ENCODE measurements at regions not wholly inside any gene's neighbourhood (a gene's known extent, or its start where the extent isn't known, plus 50 kb on each side); places are given as distances from the start of the nearest gene placed in this dataset.

DNA sequence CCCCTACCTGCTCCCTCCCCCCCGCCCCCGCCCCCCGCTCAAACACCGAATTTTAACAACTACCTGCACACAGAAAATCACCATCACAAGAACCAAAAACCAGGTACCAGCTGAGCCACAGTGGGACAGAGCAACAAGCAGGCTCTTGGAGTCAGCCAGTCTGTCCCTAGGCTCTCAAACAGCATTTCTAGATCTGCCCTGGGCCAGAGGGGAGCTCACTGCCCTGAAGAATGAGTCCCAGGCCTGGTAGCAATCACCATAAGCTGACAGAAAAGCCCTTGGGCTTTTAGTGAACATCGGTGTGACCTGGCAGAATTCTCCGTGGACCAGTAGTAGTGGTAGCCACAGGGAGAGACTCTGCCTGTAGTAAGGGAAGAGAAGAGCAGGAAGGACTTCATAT is 58.3 kb downstream of the C11orf87 start:
- Histone ChIP-seq H3K36me3 (ENCODE audit: insufficient read depth, low read depth, low read length) (no peaks in the 10 kb centered on the region), H3K9me3 (ENCODE audit: insufficient read depth, low read depth, low read length) (no peaks in the 10 kb centered on the region), H3K9ac (ENCODE audit: low read depth, low read length) (peak overlapping the region; percentile 64), H3K4me1 (ENCODE audit: insufficient read depth, low read length) (peaks cover 5% of the 10 kb centered on the region), H3K4me3 (ENCODE audit: low read length) (peak overlapping the region; percentile 42; the same call in 1 of the 2 replicates), H3K27ac (ENCODE audit: low read length) (peak overlapping the region; percentile 71), H3K27me3 (ENCODE audit: insufficient read depth, low read length) (no peaks in the 10 kb centered on the region)

DNA sequence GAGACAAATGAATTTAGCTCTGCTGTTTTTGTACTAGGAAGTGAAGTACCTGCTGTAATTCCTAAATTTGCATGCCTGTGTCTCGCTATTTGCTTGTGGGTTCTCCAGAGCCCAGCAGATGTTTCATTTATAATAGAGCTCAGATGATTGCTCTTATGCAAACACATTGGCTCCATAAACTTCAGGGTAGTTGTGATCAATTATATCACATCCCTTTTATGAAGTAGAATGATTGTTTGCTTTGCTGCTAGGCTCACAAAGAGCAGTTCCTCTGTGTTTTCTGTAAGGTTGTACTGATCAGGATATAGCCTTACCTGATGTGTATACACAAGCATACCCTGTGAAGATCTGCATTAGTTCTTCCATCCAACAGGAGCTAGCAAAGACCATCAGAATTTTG is 64.1 kb downstream of the C11orf87 start:
- Histone ChIP-seq H3K27ac (ENCODE audit: low read length) (no peak overlapping the region), H3K27me3 (ENCODE audit: insufficient read depth, low read length) (no peaks in the 10 kb centered on the region), H3K4me3 (ENCODE audit: low read length) (no peak overlapping the region), H3K9me3 (ENCODE audit: insufficient read depth, low read depth, low read length) (no peaks in the 10 kb centered on the region), H3K36me3 (ENCODE audit: insufficient read depth, low read depth, low read length) (no peaks in the 10 kb centered on the region), H3K4me1 (ENCODE audit: insufficient read depth, low read length) (no peaks in the 10 kb centered on the region), H3K9ac (ENCODE audit: low read depth, low read length) (no peak overlapping the region)

DNA sequence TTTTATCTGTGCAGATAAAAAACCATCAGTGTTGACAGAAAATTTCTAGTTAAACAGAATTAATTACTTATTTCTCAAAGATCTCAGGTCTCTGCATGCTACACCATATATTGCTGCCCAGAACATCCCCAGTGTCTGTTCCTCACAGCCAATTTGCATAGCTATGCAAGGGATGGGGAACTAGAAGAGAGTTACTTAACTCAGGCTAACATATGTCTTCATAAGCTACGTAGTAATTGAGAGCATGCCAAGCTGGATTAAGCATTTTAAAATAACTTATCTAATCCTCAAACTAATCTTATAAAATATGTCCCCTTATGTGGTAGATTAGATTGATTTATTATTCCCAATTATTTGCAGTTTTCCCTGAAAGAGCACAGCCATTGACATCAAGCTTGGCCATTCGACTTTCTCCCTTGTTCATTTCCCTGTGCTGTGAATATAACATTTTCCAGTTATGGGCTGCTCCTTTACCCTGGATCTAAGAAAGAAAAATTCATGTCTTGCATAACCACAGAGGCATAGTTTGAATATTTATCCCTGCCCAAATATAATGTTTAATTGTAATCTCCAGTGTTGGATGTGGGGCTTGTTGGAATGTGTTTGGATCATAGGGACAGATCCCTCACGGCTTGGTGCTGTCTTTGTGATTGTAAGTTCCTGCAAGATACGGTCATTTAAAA is 69.1 kb downstream of the C11orf87 start:
- no peaks in the 10 kb centered on the region for H3K9me3 ChIP-seq (ENCODE audit: insufficient read depth, low read depth, low read length)
- H3K9ac ChIP-seq (ENCODE audit: low read depth, low read length) = no peak overlapping the region
- H3K27me3 ChIP-seq (ENCODE audit: insufficient read depth, low read length) = no peaks in the 10 kb centered on the region
- H3K4me1 ChIP-seq (ENCODE audit: insufficient read depth, low read length) = no peaks in the 10 kb centered on the region
- no peak overlapping the region for H3K27ac ChIP-seq (ENCODE audit: low read length)
- H3K4me3 ChIP-seq (ENCODE audit: low read length) = no peak overlapping the region
- no peaks in the 10 kb centered on the region for H3K36me3 ChIP-seq (ENCODE audit: insufficient read depth, low read depth, low read length)

DNA sequence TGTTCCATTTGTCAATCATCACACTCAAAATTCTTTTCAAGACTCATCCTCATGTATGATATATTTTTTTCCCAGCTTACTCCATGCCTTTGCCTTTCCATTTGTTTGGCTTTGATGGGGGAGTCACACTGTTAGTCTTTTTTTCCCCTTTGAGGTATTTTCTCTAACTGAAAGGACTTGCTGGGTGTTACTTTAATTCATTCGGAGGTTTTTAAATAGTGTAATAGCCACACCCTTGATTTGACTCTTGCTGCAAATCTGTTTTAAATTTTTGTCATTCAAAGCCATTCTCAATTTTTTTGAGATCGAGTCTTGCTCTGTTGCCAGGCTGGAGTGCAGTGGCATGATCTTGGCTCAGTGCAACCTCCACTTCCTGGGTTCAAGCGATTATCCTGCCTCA is 84.1 kb downstream of the C11orf87 start:
- H3K27me3 ChIP-seq (ENCODE audit: insufficient read depth, low read length) = no peaks in the 10 kb centered on the region
- H3K9me3 ChIP-seq (ENCODE audit: insufficient read depth, low read depth, low read length) = no peaks in the 10 kb centered on the region
- H3K9ac ChIP-seq (ENCODE audit: low read depth, low read length) = no peak overlapping the region
- H3K36me3 ChIP-seq (ENCODE audit: insufficient read depth, low read depth, low read length) = no peaks in the 10 kb centered on the region
- H3K4me1 ChIP-seq (ENCODE audit: insufficient read depth, low read length) = no peaks in the 10 kb centered on the region
- no peak overlapping the region for H3K4me3 ChIP-seq (ENCODE audit: low read length)
- H3K27ac ChIP-seq (ENCODE audit: low read length) = no peak overlapping the region

DNA sequence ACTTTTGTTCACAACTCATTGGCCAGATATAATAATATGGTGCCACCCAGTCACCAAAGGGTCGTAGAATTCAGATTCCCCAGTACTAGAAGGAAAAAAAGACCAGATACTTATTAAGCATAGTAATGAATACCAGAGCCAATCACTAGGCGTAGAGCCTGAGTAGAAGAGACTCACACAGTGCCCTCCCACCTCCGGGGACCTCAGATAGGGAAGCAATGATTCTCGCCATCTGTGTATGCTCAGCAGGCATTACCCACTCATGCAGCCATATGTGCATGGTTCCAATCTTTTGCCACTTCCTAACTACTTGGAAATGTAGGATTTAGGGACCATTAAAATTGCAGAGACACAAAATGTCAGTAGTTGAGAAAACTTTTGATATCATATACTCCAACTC is 85.3 kb downstream of the C11orf87 start:
- no peaks in the 10 kb centered on the region for H3K36me3 ChIP-seq (ENCODE audit: insufficient read depth, low read depth, low read length)
- H3K4me3 ChIP-seq (ENCODE audit: low read length) = no peak overlapping the region
- H3K27ac ChIP-seq (ENCODE audit: low read length) = no peak overlapping the region
- H3K9me3 ChIP-seq (ENCODE audit: insufficient read depth, low read depth, low read length) = no peaks in the 10 kb centered on the region
- no peaks in the 10 kb centered on the region for H3K4me1 ChIP-seq (ENCODE audit: insufficient read depth, low read length)
- no peaks in the 10 kb centered on the region for H3K27me3 ChIP-seq (ENCODE audit: insufficient read depth, low read length)
- H3K9ac ChIP-seq (ENCODE audit: low read depth, low read length) = no peak overlapping the region

DNA sequence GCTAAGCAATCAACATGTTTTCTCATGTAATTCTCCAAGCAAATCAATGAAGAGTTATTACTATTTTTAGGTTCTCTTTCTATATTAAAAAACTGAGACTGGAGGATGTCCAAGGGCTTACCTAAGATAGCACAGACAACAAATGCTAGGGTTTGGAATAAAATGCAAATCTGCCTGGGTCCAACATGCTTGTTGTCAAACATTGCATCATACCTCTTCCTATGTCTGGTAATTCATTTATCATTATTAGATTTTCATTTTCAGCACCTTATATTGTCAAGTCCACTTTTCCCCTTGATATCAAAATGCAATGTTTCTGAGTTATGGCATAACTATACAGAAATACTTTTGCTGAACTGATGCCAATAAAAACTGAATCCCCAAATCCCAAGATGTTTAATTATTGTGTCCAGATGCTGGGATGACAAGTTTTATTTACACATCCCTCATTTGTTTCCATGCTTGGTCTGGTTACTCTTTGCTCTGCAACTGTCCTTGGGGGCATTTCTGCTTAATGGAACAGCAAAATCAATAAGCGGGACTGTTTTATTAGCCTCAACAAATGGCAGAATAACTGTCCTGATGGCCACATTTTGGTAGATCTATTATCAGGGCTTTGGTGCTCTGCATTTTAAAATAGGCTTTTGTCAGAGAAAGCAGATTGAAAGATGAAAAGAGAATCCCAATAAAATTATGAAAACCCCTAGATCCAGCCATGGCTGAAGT is 86.0 kb downstream of the C11orf87 start:
- Histone ChIP-seq H3K4me3 (ENCODE audit: low read length) (no peak overlapping the region), H3K9me3 (ENCODE audit: insufficient read depth, low read depth, low read length) (no peaks in the 10 kb centered on the region)

DNA sequence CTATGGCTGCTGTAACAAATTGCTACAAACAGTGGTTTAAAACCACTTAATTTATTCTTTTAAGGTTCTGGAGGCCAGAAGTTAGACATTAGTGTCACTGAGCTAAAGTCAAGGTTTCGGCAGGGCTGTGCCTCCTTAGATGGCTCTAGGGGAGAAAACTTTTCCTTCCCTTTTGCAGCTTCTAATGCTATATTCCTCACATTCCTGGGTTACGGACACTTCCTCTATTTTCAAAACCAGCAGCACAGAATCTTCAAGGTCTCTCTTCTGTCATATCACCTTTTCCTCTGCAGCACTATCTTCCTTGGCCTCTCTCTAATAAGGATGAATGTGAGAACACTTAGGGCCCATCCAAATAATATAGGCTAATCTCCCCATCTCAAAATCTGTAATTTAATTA is 87.0 kb downstream of the C11orf87 start:
- no peaks in the 10 kb centered on the region for H3K9me3 ChIP-seq (ENCODE audit: insufficient read depth, low read depth, low read length)
- no peaks in the 10 kb centered on the region for H3K27me3 ChIP-seq (ENCODE audit: insufficient read depth, low read length)
- no peak overlapping the region for H3K9ac ChIP-seq (ENCODE audit: low read depth, low read length)
- no peak overlapping the region for H3K4me3 ChIP-seq (ENCODE audit: low read length)
- no peak overlapping the region for H3K27ac ChIP-seq (ENCODE audit: low read length)
- H3K36me3 ChIP-seq (ENCODE audit: insufficient read depth, low read depth, low read length) = no peaks in the 10 kb centered on the region
- H3K4me1 ChIP-seq (ENCODE audit: insufficient read depth, low read length) = no peaks in the 10 kb centered on the region

More for the DNA sequence above, 86.0 kb downstream of the C11orf87 start:
- Histone ChIP-seq H3K27me3 (ENCODE audit: insufficient read depth, low read length) (no peaks in the 10 kb centered on the region), H3K9ac (ENCODE audit: low read depth, low read length) (no peak overlapping the region), H3K4me1 (ENCODE audit: insufficient read depth, low read length) (no peaks in the 10 kb centered on the region), H3K27ac (ENCODE audit: low read length) (no peak overlapping the region), H3K36me3 (ENCODE audit: insufficient read depth, low read depth, low read length) (no peaks in the 10 kb centered on the region)

DNA sequence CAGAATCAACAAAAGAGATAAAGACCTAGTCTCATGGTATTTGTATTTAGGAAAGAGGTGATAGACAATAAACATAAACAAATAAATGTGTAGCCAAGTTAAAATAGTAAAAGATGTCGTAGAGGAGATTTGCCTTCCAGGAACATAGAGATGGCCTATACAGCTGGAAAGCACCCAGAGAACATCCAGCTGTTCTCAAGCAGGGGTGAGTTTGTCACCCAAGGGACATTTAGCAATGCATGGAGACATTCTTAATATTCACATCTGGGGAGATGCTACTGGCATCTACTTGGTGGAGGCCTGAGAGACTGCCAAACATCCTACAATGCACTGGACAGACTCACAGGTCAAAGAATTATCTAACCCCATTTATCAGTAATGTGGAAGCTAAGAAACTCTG is 88.3 kb downstream of the C11orf87 start:
- H3K9me3 ChIP-seq (ENCODE audit: insufficient read depth, low read depth, low read length) = no peaks in the 10 kb centered on the region
- no peaks in the 10 kb centered on the region for H3K36me3 ChIP-seq (ENCODE audit: insufficient read depth, low read depth, low read length)
- no peak overlapping the region for H3K4me3 ChIP-seq (ENCODE audit: low read length)
- no peaks in the 10 kb centered on the region for H3K27me3 ChIP-seq (ENCODE audit: insufficient read depth, low read length)
- H3K9ac ChIP-seq (ENCODE audit: low read depth, low read length) = no peak overlapping the region
- no peak overlapping the region for H3K27ac ChIP-seq (ENCODE audit: low read length)
- H3K4me1 ChIP-seq (ENCODE audit: insufficient read depth, low read length) = no peaks in the 10 kb centered on the region

DNA sequence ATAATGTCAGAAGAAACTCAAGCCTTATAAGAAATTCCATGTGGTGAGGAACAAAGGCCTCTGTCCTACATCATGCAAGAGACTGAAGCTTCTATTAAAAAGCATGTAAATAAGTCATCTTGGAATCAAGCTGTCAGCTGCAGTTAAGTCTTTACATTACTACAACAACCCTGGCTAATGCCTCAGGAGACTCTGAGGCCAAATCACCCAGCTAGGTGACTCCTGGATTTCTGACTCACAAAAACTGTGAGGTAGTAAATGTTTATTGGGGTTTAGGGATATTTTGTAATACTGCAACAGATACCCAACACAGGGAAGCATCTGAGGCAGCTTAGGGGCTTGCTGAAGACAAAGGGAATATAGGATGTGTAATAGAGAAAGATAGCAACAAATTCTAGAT is 89.6 kb downstream of the C11orf87 start:
- no peak overlapping the region for H3K27ac ChIP-seq (ENCODE audit: low read length)

DNA sequence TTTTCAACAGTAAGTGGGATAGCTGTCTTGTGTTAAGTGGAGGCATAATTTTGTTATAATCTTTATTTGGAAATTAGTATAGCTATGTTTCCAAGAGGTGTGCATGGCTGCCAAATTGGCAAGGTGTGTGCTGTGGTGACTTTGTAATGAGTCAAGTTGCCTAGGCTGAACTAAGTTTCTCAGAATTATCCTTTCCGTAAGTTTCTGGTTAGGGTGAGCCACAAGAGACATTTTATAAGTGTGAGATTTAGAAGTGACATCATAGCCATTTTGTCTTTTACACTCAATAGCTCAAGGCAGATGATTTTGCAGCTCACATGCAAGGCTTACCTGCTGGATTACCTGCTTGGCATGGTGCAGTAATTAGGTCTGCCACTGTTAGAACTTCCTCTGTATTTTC is 90.3 kb downstream of the C11orf87 start:
- Histone ChIP-seq H3K36me3 (ENCODE audit: insufficient read depth, low read depth, low read length) (no peaks in the 10 kb centered on the region), H3K9ac (ENCODE audit: low read depth, low read length) (no peak overlapping the region), H3K27ac (ENCODE audit: low read length) (no peak overlapping the region), H3K4me3 (ENCODE audit: low read length) (no peak overlapping the region), H3K27me3 (ENCODE audit: insufficient read depth, low read length) (no peaks in the 10 kb centered on the region), H3K4me1 (ENCODE audit: insufficient read depth, low read length) (no peaks in the 10 kb centered on the region), H3K9me3 (ENCODE audit: insufficient read depth, low read depth, low read length) (no peaks in the 10 kb centered on the region)

More for the DNA sequence above, 89.6 kb downstream of the C11orf87 start:
- no peaks in the 10 kb centered on the region for H3K4me1 ChIP-seq (ENCODE audit: insufficient read depth, low read length)
- no peaks in the 10 kb centered on the region for H3K27me3 ChIP-seq (ENCODE audit: insufficient read depth, low read length)
- no peak overlapping the region for H3K9ac ChIP-seq (ENCODE audit: low read depth, low read length)
- H3K36me3 ChIP-seq (ENCODE audit: insufficient read depth, low read depth, low read length) = no peaks in the 10 kb centered on the region
- no peak overlapping the region for H3K4me3 ChIP-seq (ENCODE audit: low read length)
- no peaks in the 10 kb centered on the region for H3K9me3 ChIP-seq (ENCODE audit: insufficient read depth, low read depth, low read length)

DNA sequence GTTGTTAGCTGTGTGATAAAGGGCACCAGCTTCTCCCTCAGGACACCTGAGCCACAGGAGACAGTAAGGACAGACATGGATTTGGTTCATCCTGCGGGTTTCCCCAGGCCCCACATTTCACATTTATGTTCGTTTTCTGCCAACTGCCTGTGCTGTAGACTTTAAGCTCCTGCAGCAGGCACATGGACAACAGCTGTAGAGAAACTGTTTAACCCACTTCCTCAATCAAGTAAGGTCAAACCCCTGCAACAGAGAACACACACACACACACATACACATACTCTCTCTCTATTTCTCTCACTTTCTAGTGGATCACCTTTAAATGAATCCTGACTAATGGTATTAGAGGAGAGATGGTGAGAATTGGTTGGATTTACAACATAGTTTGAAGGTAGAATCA is 90.7 kb downstream of the C11orf87 start:
- Histone ChIP-seq H3K27me3 (ENCODE audit: insufficient read depth, low read length) (no peaks in the 10 kb centered on the region), H3K4me3 (ENCODE audit: low read length) (no peak overlapping the region), H3K36me3 (ENCODE audit: insufficient read depth, low read depth, low read length) (no peaks in the 10 kb centered on the region), H3K9ac (ENCODE audit: low read depth, low read length) (no peak overlapping the region), H3K9me3 (ENCODE audit: insufficient read depth, low read depth, low read length) (no peaks in the 10 kb centered on the region), H3K27ac (ENCODE audit: low read length) (no peak overlapping the region), H3K4me1 (ENCODE audit: insufficient read depth, low read length) (no peaks in the 10 kb centered on the region)

DNA sequence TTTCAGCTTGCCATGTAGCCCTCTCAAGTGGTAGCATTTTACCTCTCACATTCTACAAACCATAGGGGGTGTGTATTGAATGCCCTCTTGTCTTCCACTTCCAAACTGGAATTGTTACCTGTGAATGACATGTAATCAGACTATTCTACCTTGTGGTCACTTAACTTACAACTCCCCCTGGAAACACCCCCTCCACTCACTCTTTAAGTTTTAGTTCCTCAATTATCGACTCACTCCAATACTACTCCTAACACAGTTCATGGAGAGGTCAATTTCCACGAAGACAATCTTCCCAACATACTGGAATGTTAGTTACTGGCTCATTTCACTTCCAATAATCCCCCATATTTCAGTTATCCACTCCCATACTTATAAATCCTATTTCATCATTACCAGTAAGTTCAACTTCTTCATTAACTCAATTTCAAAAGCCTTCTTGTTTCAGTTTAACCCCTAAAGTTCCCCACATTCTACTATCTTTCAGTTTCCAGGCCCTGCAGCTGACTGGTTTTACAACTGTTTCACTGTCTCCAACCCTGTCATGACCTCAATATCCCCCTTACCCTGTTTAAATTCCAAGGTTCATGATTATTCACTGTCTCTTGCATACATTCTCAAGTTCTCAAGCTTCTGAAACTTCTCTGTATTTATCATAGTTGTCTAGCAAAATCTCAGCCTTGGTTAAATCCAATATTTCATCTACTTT is 92.5 kb downstream of the C11orf87 start:
- Histone ChIP-seq H3K9me3 (ENCODE audit: insufficient read depth, low read depth, low read length) (no peaks in the 10 kb centered on the region), H3K36me3 (ENCODE audit: insufficient read depth, low read depth, low read length) (no peaks in the 10 kb centered on the region), H3K27ac (ENCODE audit: low read length) (no peak overlapping the region)

More for the DNA sequence above, 92.5 kb downstream of the C11orf87 start:
- no peaks in the 10 kb centered on the region for H3K27me3 ChIP-seq (ENCODE audit: insufficient read depth, low read length)
- no peak overlapping the region for H3K4me3 ChIP-seq (ENCODE audit: low read length)
- H3K9ac ChIP-seq (ENCODE audit: low read depth, low read length) = no peak overlapping the region
- no peaks in the 10 kb centered on the region for H3K4me1 ChIP-seq (ENCODE audit: insufficient read depth, low read length)

All from iPS-20b (cell line).